Suprapubic skin (tissue), 4 donors: ENCODE measurements at regions not wholly inside any gene's neighbourhood (a gene's known extent, or its start where the extent isn't known, plus 50 kb on each side); places are given as distances from the start of the nearest gene placed in this dataset.

ENCODE experiments used
- CTCF ChIP-seq, 2 donors: fragments of 200-600 bp in 1 of 2; fragments of 450-650 bp in 1 of 2; sonication (generic) in 1 of 2; IDR thresholded peaks; one replicate each; pipeline ENCODE4 v1.5.1; 2016 to 2019; ENCODE audit warnings: antibody characterized with exemption in 2 of 2, mild to moderate bottlenecking in 1 of 2, moderate library complexity in 1 of 2
- EP300 ChIP-seq: sonication (generic); formaldehyde crosslinking; IDR thresholded peaks from one replicate; pipeline ENCODE4 v1.6.1; 2017; ENCODE audit warnings: antibody characterized with exemption
- POLR2A ChIP-seq, 2 donors: fragments of 450-650 bp; IDR thresholded peaks; one replicate each; pipeline ENCODE4 v1.6.1; 2017; ENCODE audit warnings: antibody characterized with exemption in 2 of 2, mild to moderate bottlenecking in 2 of 2, moderate library complexity in 2 of 2
- POLR2AphosphoS5 ChIP-seq, 3 donors: sonication (generic); formaldehyde crosslinking; IDR thresholded peaks; one replicate each; pipeline ENCODE4 v1.6.1; 2017; ENCODE audit warnings: antibody characterized with exemption in 3 of 3

GRCh38 chr12:104877103-104877705 is 80.9 kb downstream of the SLC41A2 start:
- TF ChIP-seq CTCF (IDR thresholded peaks at IDR 0.05) (peak; percentile 22 to 43), EP300 (no peak), POLR2A (IDR thresholded peaks at IDR 0.05) (no peak), POLR2AphosphoS5 (IDR thresholded peaks at IDR 0.05) (no peak)
